Fibroblast of pulmonary artery (primary cell): ENCODE measurements at regions not wholly inside any gene's neighbourhood (a gene's known extent, or its start where the extent isn't known, plus 50 kb on each side); places are given as distances from the start of the nearest gene placed in this dataset.

Experiments used
- DNase-seq: peaks from one replicate; pipeline ENCODE4 v3.0.0-alpha.2; 2010; ENCODE audit warnings: low read depth
- H3K4me3 ChIP-seq: replicated peaks from 2 replicates; pipeline ENCODE4 v1.5.1; 2011; ENCODE audit warnings: low read depth, mild to moderate bottlenecking, control low read depth, low read length, moderate library complexity
- CTCF ChIP-seq: IDR thresholded peaks from 2 replicates; pipeline ENCODE4 v1.5.1; 2011; ENCODE audit warnings: mild to moderate bottlenecking, control low read depth, low read length, inconsistent platforms; ENCODE audit errors: missing control alignments

- TF ChIP-seq CTCF, result no peak
- DNase-seq, result no peak
- H3K4me3 ChIP-seq, result no peak overlapping the region
These were observed 205.7 kb upstream of the PSMD7 start for GRCh38 chr16:74090871-74091270.

- H3K4me3 ChIP-seq, result no peak overlapping the region
- no peak for DNase-seq
- TF ChIP-seq CTCF, result no peak
These were observed 213.1 kb upstream of the PSMD7 start for GRCh38 chr16:74083541-74083940.

GRCh38 chr16:74080311-74080710 lies 216.3 kb upstream of the PSMD7 start:
- TF ChIP-seq CTCF, result no peak
- H3K4me3 ChIP-seq, result no peak overlapping the region

GRCh38 chr16:74079232-74079586 lies 217.4 kb upstream of the PSMD7 start:
- no peak for TF ChIP-seq CTCF
- H3K4me3 ChIP-seq, result no peak overlapping the region

More at GRCh38 chr16:74080311-74080710, 216.3 kb upstream of the PSMD7 start:
- DNase-seq, result no peak

GRCh38 chr16:74078511-74079231 lies 217.9 kb upstream of the PSMD7 start:
- no peak for DNase-seq
- no peak for TF ChIP-seq CTCF
- H3K4me3 ChIP-seq, result no peak overlapping the region

More at GRCh38 chr16:74079232-74079586, 217.4 kb upstream of the PSMD7 start:
- no peak for DNase-seq

GRCh38 chr16:74076568-74076967 lies 220.0 kb upstream of the PSMD7 start:
- no peak for TF ChIP-seq CTCF
- DNase-seq, result no peak
- no peak overlapping the region for H3K4me3 ChIP-seq

- TF ChIP-seq CTCF, result no peak
- DNase-seq, result no peak
- no peak overlapping the region for H3K4me3 ChIP-seq
These were observed 221.2 kb upstream of the PSMD7 start for GRCh38 chr16:74075393-74075792.
